HG03135 (cell line): ENCODE measurements at regions not wholly inside any gene's neighbourhood (a gene's known extent, or its start where the extent isn't known, plus 50 kb on each side); places are given as distances from the start of the nearest gene placed in this dataset.

Experiments used
- ATAC-seq: cut with Tn5 transposase; IDR thresholded peaks from one replicate; pipeline ENCODE4 v1.9.1; 2021; ENCODE audit warnings: mild to moderate bottlenecking, moderate library complexity; ENCODE audit not compliant: unreplicated experiment

DNA sequence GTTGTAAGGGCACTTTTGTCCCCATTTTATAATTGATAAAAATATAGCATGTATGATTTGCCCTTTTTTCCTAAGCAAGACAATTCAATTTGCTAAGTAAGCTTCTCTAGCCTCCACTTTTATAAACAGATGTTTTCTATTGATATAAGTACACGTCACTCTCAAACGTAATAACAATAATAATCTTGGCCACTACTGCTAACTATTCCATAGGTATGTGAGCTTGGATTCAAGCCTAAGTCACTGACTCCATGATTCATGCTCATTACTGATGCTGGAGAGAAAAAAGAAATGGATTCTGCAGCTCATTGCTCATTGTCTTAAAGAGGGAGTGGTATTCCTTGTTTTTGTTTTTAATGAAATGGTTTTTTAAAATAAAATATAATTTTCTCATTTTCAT is 661.0 kb downstream of the GALC start:
- ATAC-seq, result no peak

DNA sequence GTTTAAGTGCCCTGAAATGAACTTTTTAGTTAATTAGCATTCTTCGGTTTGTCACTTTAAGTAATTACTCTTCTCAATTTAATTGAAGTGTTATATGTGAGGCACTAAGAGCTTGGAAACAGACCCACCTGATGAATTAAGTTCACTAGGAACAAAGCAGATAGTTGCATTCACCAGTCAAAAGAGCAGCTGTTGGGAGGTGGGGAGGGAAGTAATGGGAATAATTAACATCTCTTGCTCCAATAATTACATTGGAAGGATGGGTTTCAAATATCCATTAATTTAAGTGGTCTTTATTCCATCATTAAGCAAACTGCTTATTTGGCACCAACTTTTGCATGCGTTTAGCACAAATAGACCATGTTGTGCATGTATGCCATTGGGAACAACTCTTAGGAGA is 667.2 kb downstream of the GALC start:
- ATAC-seq, result no peak

DNA sequence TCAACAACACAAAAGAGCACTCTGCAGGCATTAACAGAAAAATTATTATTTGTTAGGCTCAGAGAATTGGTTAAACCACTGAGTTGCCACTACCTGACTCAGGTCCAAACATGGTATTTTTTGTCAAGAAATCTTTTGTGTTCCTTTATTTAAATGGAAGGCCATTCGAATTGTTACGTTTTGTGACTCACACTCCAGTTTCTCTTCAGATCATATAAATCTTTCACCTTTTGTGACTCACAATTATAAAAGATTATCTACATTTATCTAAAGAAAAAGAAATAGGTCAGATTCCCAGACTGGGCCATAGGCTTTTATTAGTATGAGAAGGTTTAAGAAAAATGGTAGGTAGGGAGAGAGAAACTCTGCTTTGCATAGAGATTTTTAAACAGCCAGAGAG is 669.8 kb downstream of the GALC start:
- no peak for ATAC-seq

DNA sequence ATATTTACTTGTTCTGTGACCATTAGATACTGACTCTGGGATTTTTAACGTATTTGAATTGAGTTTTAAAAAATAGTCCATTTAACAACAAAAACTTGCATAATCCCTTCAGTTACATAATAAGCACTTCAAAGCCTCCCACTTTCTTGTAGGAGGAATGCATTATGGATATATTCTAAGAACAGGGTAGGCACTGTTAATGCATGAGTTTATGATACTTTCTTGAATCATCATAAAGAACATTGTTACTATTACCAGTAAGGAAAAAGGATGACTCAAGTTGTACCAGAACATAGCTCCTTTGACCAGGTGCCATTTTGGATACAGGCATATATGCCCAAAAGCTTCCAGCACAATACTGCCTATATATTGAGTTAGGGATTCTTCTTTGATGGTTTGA is 671.4 kb downstream of the GALC start:
- ATAC-seq, result no peak

DNA sequence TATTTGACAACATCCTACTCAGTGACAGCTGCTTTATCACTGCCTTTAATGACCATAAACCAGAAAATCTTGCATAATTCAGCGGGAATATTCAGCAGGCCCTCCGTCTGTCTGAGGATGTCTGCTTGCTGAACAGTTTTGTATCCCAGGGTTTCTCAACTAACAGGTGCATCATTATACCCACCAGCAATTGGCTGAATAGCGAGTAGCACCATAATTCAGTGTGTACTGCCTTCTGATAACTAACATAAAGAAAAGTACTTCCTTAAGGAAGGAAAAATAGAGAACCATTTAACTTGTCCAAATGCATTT is 680.1 kb downstream of the GALC start:
- no peak for ATAC-seq

DNA sequence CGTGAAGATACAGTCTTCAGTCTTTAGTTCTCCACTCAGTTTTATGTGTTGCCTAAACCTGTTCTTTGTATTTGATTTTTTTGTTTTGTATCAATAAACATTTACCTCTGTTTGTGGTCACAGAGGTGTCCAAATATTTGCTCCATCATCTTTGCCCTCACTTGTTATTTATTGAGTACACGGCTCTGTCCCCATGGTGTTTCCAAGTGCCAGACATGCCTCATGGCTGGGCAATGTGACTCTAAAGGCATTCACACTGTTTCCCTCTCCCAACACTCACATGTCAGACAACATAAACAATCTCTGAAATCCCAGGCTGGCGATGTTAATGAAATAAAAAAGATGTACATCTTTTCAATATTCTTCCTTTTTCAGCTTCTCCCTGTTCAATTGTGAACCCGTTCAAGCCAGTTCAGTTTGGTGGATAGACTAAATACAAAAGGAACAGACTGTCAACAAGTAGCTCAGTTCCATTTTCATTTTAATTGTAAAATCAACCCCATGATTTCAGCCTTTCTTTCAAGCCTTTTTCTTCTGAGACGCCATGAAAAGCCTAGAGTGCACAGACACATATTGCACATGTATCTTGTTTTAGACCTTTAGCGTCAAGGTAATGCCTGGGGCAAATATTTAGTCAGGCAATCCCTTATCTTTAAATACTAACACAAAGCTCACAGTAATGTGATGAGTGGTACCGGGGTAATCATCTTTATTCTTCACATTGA is 680.7 kb downstream of the GALC start:
- ATAC-seq, result no peak

DNA sequence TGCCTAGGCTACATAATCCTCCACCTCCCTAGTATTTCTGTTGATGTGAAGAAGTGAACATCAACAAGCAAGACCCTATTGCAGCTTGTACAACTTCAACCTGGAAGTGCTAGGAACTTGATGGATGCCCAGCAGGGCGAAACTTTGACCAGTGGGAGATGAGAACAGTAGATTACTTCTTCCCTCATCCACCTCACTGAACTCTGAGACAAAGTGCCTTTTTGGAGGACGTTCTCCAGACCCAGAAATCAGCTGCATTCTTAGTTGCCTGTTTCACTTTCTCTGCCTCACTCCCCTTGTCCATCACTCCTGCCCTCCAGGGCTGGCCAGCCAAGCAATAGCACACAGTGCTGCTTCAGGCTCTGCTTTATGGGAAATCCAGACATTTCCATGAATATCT is 683.4 kb downstream of the GALC start:
- ATAC-seq, result no peak

DNA sequence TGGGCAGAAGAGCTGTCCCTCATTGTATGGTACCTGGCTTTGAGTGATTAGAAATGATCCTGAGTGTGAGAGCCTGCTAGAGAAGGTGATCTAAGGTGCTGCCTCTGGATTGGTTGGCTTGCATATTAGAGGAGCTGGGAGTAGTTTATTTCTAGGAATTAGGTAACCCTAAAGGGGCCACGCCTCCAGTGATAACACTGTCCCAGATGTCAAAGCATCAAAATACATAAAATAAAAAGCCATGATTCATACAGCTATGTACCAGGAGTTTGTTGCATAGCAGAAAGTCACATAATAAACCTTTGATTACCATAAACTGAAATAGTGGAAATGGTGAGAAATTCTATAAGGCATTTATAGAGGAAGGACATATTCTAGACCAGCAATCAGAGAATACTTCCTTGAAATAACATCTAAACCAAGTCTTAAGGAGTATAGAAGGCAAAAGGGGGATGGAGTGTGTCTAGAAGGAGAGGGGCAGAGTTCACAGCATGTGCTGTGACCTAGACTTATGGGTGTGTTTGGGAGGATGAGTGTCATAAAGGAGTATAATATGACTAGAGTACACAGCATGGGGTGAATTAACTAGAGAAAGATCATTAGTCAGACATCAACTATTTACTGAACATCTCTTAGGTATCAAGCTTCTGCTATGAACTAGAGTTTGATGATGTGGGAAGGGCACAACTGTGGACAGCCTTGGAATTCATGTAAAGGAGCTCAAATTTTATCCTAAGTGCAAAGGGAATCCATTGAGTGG is 686.4 kb downstream of the GALC start:
- no peak for ATAC-seq

DNA sequence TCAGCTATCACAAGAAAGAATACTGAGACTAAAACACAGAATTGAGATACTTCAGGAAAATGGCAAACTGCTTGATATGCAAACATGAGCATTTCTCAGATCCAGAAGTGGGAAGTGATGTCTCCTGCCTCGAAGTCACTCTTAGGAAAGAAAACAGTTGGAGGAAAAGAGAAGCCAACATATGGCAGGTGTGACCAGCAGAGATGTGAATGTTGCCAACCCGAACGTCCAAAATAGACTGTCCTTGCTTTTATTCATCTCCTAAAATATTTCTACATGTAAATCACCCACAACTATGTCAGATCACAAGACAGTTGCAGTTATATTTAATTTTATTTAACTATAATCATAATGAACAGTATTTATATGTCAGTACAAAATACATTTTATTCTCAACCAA is 687.6 kb downstream of the GALC start:
- ATAC-seq, result no peak

DNA sequence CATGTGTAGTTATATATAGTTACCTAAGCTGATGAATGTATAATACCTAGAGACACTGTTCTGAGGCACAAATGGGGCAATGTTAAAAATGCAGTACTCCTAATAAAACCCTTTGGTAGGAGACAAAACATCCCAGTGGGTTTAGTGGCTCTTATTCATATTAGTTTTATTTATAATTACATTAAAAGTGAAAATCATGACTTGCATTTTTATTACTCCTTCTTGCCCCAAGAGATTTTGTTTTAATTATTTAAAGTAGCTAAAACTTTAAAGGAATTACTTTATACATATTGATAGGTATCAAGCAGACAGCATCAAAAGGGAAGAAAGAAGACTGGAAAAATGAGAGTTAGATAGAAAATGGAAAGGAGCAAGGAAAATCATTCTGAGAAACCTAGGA is 688.6 kb downstream of the GALC start:
- ATAC-seq, result no peak

DNA sequence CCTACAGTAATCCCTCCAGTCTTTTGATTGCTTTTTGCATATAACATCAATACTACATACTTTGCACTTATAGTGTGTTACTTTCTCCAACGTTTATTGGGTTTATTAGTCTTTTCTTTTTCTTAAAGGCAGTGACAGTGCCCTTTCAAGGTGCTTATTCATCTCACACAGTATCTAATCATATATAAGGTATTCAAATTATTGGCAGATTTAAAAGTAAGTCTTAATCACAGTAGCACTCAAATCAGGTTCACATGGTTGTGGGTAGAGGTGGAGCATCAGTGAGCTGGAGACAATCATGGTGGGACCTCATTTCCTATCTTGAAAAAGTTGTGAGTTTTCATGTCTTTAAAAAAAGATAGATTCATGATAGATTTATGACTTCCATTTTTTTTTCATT is 706.2 kb downstream of the GALC start:
- ATAC-seq, result no peak

DNA sequence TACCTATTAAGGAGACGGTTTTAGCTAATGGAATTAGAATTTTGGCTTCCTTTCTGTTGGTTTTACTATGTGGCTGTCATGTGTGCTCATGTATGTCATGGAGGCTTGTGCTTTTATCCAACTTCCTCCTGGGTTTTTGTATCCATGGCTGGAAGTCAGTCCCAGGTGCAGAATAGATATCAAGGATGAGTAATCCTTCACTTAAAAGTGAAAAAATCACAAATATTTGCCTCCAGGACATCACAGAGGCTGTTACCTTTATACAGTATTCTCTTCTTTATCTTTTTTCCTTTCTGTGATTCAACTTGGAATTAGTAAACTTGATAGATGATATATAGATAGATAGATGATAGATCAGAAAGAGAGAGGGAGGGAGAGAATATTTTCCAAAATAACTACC is 706.8 kb downstream of the GALC start:
- ATAC-seq, result no peak

DNA sequence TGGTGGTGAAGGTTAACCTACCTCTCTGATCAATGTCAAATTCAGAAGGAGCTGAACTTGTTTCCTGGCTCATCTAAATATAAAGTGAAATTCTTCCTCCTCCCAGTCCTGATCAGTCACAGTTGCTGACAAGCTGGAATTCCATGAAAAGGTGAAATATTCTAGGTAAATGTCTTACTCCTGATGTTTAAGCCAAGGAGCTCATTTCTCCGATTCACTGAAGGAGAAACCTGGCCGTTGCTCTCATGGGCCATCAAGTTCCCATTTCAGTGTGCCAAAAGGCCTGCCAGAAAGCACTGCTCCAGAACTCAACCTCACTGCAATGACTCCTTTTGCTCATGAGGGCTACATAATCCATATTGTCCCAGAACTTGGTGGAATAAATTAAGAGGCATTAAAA is 707.5 kb downstream of the GALC start:
- ATAC-seq, result no peak

DNA sequence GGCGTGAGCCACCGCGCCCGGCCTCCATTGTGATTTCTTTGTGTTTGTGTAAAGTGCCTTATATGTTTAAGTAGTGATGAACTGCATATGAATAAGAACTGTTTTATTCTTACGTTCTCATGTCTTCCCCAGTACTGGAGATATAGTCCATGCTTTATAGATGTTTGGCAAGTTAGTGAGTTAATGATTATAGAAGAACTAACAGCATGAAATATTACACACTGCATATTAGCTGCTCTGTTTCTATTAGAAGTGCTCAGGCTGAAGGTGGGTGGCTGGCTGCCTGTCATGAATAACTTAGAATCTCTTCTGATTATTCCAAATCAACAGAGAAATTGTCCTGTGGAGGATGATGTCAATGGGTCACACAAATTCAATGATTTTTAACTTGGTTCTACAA is 709.4 kb downstream of the GALC start:
- no peak for ATAC-seq

DNA sequence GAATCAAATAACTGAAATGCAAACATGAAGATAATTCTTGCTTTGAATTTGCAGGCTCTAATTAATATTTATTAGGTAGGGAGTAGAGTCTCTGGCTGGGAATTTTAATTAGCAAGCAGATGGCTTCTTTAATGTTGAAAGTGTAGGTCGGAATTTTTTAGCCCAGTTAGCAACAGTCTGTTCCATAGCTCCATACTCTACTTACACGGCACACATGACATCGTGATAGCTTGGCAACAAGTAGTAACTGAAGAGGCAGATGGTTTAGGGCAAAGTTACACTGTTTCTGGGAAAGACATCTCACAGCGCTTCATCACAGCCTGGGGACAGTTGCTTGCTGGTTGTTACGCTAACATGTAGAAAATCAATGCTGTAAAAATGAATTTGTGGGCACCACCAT is 710.7 kb downstream of the GALC start:
- ATAC-seq, result no peak

DNA sequence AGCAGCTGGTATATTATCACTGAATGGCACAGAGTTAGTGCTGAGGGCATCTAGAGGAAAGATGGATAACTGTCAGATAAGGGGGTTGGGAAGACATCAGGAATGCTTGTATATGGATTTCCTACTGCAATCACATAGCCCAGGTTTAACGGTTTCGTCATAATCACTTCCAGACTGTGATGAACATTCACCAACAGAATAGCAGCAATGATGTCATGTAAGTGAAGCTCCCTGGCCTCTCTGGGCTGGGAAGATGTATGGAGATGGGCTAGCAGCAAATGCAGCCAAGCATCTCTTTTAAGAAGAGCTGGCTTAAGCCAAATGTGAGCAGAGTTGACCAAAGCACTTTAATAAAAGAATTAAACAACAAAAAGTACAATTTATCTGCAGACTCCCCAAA is 714.6 kb downstream of the GALC start:
- no peak for ATAC-seq

DNA sequence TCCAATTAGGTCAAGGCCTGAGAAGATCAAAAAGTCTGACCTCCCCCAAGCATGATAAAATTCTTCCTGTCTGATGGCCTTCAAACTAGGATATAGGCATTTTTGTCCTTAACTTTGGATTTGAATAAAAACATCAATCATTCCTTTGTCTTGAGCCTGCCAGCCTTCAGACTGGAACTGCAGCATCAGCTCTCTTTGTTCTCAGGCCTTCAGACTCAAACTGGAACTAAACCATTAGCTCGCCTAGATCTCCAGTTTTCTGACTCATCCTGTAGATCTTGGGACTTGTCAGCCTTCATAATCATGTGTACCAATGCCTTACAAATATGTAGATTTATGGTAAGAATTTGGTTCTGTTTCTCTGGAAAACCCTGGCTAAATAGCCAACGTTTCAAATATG is 721.7 kb downstream of the GALC start:
- no peak for ATAC-seq

DNA sequence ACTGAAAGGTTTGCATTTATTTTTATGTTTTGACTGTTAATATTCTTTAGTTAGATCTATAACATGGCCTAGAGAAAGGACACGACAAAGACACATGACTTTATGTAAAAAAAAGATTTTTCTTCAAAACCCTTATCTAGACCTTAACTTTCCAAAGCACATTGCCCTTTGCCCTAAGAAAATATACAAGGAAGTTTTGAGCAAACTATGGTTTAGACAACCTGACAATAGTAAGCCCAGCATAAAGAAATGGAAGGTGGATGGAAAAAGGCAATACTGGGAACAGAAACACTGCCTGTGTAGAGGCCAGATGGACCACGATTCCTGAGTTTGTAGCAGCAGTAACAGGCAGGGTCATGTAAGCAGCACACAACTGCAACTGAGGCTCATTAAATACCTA is 724.0 kb downstream of the GALC start:
- no peak for ATAC-seq

DNA sequence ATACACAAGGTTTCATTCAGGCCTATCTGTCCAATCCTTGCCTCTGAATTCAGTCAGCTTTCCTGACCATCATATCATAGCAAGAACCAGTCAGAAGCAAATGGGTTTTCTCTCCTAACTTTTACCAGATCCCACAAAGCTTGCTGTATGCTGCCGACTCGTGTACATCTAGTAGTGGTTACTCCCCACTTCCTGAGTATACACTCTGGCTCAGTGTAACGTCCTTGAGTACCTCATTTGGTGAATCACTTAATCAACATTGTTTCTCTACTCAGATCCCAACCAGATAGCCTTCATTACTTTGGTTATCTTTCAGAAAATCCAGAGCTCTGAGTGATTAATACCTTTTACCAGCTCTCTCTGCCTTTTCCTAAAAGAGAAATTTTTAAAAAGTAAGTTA is 728.2 kb downstream of the GALC start:
- no peak for ATAC-seq

DNA sequence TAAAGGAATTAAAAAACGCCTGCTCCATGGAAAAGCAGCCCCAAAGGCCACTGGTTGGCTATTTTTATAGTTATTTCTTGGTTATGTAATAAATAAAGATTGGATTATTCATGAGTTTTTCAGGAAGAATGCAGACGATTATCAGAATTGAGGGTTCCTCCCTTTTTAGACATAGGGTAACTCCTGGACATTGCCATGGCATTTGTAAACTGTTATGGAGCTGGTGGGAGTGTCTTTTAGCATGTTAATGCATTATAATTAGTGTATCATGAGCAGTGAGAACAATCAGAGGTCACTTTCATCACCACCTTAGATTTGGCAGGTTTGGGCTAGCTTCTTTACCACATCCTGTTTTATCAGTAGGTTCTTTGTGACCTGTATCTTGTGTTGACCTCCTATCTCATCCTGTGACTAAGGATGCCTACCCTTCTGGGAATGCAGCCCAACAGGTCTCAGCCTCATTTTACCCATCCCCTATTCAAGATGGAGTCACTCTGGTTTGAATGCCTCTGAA is 728.7 kb downstream of the GALC start:
- ATAC-seq, result no peak

DNA sequence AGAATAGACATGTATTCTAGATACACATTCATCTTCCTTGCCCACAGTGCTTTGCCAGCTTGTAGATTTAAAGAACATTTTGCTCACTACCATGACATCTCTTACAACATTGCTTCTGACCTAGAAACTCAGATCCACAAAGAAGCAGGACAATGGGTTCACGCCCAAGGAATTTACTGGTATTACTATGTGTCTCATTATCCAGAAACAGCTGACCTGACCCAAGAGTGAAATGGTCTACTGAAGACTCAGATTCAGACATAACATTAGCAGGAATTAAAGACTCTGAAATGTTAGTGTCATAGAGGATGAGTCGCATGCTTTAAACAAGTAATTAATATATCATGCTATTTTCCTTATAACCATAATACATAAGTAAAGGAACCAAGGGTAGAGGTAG is 731.4 kb downstream of the GALC start:
- ATAC-seq, result no peak

DNA sequence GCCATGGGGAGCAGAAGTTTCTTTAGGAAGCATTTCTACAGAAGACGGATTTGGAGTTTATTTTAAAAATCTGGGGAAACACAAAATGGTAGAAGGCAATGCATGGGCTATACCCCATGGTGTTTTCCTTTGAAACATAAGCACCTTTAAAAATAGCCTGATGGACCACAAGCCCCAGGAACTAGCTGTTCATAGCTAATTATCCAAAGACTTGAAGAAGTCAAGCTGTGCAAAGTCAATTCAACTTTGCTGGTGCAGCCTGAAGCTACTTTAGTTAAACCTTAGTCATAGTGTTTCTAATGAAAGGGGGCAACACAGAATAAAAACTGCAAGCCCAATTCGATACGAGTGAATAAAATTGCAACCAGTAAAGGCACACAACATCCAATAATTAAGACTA is 732.5 kb downstream of the GALC start:
- no peak for ATAC-seq

DNA sequence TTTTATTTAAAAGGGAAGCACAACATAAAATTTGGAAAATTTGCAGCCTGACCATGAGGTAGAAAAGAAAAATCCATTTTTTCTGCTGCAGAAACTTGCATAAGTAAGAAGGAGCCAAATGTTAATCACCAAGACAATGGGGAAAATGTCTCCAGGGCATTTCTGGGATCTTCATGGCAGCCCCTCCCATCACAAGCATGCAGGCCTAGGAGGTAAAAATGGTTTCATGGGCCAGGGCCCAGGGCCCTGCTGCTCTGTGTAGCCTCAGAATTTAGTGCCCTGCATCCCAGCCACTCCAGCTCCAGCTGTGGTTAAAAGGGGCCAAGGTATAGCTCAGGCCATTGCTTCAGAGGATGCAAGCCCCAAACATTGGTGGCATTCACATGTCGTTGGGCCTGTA is 735.6 kb downstream of the GALC start:
- ATAC-seq, result no peak
